Gastroesophageal sphincter (tissue), 3 donors: ENCODE measurements at regions not wholly inside any gene's neighbourhood (a gene's known extent, or its start where the extent isn't known, plus 50 kb on each side); places are given as distances from the start of the nearest gene placed in this dataset.

Experiments used
- EP300 ChIP-seq: sonication (generic); formaldehyde crosslinking; IDR thresholded peaks from one replicate; pipeline ENCODE4 v1.6.1; 2017; ENCODE audit warnings: antibody characterized with exemption, mild to moderate bottlenecking
- POLR2A ChIP-seq, 2 donors: fragments of 450-650 bp; IDR thresholded peaks; one replicate each; pipeline ENCODE4 v1.6.1; 2017; ENCODE audit warnings: antibody characterized with exemption in 2 of 2, mild to moderate bottlenecking in 2 of 2, moderate library complexity in 1 of 2
- POLR2AphosphoS5 ChIP-seq: sonication (generic); formaldehyde crosslinking; IDR thresholded peaks from one replicate; pipeline ENCODE4 v1.6.1; 2017; ENCODE audit warnings: antibody characterized with exemption
- TF ChIP-seq, protein P1 (sequence below), 4 experiments: fragments of 200-600 bp in 2 of 4; fragments of 450-650 bp in 2 of 4; sonication (generic) in 1 of 4; IDR thresholded peaks; one replicate each; pipeline ENCODE4 v1.5.1; 2017 to 2019; ENCODE audit warnings: antibody characterized with exemption in 4 of 4, mild to moderate bottlenecking in 2 of 4, moderate library complexity in 2 of 4

- TF ChIP-seq POLR2A (IDR thresholded peaks at IDR 0.05) (no peak), EP300 (no peak), POLR2AphosphoS5 (no peak)
- TF ChIP-seq, protein P1, sequence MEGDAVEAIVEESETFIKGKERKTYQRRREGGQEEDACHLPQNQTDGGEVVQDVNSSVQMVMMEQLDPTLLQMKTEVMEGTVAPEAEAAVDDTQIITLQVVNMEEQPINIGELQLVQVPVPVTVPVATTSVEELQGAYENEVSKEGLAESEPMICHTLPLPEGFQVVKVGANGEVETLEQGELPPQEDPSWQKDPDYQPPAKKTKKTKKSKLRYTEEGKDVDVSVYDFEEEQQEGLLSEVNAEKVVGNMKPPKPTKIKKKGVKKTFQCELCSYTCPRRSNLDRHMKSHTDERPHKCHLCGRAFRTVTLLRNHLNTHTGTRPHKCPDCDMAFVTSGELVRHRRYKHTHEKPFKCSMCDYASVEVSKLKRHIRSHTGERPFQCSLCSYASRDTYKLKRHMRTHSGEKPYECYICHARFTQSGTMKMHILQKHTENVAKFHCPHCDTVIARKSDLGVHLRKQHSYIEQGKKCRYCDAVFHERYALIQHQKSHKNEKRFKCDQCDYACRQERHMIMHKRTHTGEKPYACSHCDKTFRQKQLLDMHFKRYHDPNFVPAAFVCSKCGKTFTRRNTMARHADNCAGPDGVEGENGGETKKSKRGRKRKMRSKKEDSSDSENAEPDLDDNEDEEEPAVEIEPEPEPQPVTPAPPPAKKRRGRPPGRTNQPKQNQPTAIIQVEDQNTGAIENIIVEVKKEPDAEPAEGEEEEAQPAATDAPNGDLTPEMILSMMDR (IDR thresholded peaks at IDR 0.05) = peak; percentile 68 to 89 (median 77)
Measured at GRCh38 chr6:110039364-110039980, 61.4 kb downstream of the GPR6 start.
